LoVo (cell line): ENCODE measurements at regions not wholly inside any gene's neighbourhood (a gene's known extent, or its start where the extent isn't known, plus 50 kb on each side); places are given as distances from the start of the nearest gene placed in this dataset.

Source experiments
- DNase-seq: peaks from one replicate; pipeline ENCODE4 v3.0.0-alpha.2; 2016; ENCODE audit warnings: low spot score

- DNase-seq: no peak
These were observed 135.2 kb downstream of the RDH14 start for GRCh38 chr2:18425210-18425703.

GRCh38 chr2:18423636-18424035 lies 136.8 kb downstream of the RDH14 start:
- DNase-seq: no peak

DNA sequence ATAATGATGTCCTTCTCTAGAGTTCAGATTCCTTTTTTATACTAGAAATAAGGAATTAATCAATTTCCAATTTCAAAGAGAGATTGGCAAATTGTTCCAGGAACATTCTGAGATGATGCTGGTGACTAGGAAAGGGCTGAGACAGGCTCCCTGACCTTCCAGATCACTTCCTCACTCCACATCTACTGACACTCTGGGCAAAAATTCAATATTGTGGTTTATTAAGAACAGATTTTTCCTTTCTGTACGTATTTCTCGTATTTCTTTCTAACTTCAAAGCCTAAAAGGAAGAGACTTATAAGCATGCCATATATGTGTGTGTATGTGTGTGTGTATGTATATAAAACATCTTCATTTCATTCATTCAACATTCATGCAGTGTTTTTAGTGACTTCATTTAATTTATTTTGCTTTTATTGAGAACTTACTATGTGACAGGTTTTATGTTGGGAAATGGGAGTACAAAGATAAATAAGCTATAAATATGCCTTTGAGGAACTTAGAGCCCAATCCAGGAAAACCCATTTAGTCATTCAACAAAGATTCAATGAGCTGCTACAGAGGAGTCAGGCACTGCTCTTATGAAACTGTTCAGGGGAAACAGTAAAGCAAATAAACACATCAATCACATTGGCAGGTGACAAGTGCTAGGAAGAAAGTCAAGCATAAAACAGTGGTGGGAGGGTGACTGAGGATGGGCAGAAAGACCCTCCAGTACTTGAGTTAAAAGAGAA lies 137.9 kb downstream of the RDH14 start:
- no peak for DNase-seq

- DNase-seq: peak; percentile 8
These were observed 146.6 kb downstream of the RDH14 start for GRCh38 chr2:18413676-18414396.

DNA sequence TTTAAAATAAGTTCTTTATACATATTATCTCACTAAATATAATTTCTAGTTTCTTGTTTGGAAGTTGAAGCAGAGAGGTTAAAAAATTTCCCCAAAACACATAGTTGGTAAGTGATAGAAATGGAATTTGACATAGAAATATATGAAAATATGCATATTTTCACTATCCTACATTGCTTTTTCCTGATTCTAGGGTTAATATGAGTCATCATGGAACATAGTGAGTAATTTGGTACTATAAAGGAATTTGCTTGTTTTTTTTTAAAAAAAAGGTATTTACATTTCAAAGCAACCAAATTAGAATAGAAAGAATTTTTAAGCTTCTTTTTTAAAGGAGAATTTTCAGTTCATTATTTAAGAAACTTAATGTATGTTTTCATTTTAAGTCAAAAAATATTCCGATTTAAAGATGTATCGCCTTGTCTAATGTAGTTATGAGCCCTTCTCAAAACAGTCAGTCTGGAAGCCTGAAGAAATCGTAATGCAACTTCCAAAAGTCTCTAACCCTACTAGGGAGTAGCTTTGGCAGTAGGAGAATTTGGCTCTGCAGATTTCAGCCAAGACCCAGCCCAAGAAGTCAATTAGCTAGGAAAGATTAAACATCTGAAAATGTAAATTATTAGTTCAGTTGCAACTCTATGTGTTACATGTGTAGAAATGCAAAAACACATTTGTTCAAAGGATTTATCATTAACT lies 147.3 kb downstream of the RDH14 start:
- DNase-seq: no peak

- no peak for DNase-seq
These were observed 148.8 kb downstream of the RDH14 start for GRCh38 chr2:18411626-18412025.

DNA sequence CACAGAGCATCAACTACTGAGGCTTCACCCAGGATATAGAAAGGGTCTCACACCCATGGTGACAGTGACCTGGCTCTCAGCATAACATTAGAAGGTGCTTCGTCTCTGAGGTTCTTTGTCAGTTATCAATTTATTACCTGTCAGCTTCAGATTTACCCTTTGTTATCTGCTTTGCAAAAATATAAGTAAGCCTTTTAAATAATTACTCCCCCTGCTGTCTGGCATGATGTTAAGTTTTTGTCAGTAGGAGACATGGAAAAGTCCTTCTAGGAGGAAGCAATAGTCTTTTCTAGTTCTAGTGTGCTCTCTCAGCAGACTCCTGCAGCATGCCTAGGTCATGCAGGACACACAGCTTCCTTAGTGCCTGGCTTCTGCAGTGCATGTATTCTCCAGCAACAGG lies 149.9 kb downstream of the RDH14 start:
- no peak for DNase-seq

- DNase-seq: no peak
These were observed 151.8 kb downstream of the RDH14 start for GRCh38 chr2:18408638-18409037.

DNA sequence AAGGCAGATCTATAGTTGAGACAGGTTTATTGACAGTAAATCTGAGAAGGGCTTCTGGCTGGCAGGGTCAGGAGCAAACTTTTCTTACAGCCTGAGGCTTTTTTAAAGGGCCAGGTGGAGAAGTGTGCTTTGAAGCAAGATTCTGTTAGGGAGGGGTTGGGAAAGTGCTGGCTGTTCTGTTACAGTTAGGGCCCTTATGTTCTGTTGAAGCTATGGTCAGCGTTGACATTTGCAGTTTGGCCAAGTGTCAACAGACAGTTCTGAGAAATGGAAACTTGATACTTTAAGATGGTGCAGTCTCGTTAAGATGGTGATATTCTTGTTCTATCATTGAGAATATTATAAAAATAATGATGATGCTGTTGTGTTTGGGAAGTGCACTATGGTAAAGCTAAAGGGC lies 154.2 kb downstream of the RDH14 start:
- no peak for DNase-seq

GRCh38 chr2:18404708-18405107 lies 155.7 kb downstream of the RDH14 start:
- DNase-seq: no peak

DNA sequence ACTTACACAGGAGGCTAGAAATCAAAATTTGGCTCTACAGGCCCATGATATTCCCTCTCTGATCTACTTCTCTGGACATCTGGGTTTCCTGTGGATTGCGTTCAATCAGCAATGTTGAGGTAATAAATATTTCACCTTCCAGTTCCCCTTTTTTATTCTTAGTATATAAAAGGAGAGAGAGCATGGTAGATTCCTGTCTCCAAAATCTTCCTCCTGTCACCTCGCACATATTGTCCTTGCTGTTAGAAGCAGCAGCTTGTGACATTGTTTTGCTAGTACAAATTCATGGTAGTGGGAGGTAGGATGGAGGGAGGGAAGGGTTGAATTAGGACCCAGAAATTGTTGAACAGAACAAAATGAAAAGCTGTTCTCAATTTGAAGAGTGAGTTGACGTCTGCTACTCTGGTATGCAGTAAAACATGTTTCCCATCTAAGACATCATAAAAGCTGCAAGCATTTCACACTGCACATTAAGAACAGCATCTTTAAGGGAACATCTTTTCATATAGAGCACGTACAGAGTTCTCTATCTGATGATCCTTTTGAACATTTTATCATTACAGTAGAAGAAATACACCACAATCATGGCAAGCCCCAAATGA lies 156.4 kb downstream of the RDH14 start:
- DNase-seq: no peak

GRCh38 chr2:18402831-18403230 lies 157.6 kb downstream of the RDH14 start:
- DNase-seq: no peak

DNA sequence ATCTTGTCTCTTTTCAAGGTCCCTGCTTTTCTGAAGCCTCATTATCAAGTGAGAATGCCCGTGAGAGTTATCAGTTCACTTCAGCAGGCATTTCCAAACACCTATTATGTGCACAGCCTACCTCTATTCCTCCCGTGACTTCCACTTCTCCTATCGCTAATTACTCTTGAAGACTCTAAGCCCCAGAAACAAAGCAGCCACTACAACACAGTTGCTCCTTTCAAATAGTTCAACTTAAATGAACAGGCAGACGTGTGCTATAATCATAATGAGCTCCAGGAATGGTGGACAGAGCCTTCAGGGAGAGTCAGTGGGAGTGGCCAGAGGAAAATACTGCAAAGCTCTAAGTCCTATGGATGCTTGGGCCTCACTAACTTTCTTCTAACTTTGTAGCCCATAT lies 159.0 kb downstream of the RDH14 start:
- no peak for DNase-seq

- no peak for DNase-seq
These were observed 160.9 kb downstream of the RDH14 start for GRCh38 chr2:18399601-18400000.

- DNase-seq: no peak
These were observed 161.6 kb downstream of the RDH14 start for GRCh38 chr2:18398833-18399232.

- DNase-seq: no peak
These were observed 164.0 kb downstream of the RDH14 start for GRCh38 chr2:18396329-18397010.

- no peak for DNase-seq
These were observed 164.9 kb downstream of the RDH14 start for GRCh38 chr2:18395555-18395954.

GRCh38 chr2:18387441-18388206 lies 172.8 kb downstream of the RDH14 start:
- peak; percentile 72 for DNase-seq

DNA sequence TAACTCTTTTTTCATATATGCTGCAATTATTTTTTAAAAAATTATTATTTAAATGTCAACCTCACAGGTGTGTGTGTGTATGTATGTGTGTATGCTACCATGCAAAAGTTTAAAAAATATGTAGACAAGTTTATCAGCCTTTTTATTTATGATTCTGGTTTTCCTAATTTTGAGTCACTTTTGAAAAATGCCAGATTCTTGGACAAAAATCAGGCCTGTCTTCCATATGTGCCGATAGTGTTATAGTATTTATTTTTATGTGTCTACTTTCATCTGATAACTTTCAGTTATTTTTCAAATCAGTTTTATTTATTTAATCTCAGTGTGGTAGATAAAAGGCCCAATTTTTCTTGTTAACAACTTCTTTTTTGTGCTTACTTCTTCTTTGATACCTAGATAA lies 176.2 kb downstream of the RDH14 start:
- DNase-seq: no peak

- no peak for DNase-seq
These were observed 179.1 kb downstream of the RDH14 start for GRCh38 chr2:18381386-18381785.

DNA sequence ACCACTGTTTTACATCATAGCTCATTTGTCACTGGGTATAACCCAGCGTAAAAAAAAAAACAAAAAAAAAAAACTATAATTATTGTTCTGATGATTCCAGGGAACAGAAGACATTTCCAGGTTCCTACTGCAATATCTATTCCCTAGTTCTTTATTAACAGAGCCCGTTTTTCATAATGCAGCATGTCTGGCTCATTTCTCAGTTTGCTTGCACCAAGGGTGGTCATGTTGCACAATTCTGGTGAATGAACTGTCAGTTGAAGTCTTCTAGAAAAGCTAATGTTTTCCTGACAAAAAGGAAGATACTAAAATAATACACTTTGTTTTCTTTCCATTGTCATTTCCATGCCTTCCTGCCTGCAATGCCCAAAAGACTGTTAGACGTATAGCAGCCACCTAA lies 180.1 kb downstream of the RDH14 start:
- no peak for DNase-seq
